HPDE6-E6E7 (cell line): ENCODE measurements at regions not wholly inside any gene's neighbourhood (a gene's known extent, or its start where the extent isn't known, plus 50 kb on each side); places are given as distances from the start of the nearest gene placed in this dataset.
"Not testable (repeated sequence)": the region's sequence is repeated elsewhere in the genome, so short reads cannot be mapped to it uniquely, and the experiment has no call there.

Experiments
- DNase-seq: peaks from one replicate; pipeline ENCODE4 v3.0.0; 2011; ENCODE audit warnings: missing footprints; ENCODE audit errors: extremely low spot score

DNA sequence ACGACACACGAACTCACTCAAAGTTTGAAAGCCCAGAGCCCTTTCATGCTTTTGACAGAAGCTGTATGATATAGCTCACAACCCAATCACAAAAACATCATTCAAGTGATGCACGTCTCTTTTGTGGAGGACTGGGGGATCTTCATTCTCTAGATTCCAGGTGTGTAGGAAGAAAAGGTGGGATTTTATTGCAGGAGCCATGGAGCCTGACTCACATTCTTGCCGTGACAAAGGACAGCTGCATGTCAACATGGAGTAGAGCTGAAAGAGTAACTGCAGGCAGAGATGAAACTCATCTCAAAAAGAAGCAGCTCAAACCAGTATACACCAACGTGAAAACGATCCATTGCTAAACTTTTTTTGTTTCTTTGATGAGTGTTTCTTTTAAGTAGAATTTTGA lies 50.9 kb upstream of the PDE1A start:
- DNase-seq: no peak

DNA sequence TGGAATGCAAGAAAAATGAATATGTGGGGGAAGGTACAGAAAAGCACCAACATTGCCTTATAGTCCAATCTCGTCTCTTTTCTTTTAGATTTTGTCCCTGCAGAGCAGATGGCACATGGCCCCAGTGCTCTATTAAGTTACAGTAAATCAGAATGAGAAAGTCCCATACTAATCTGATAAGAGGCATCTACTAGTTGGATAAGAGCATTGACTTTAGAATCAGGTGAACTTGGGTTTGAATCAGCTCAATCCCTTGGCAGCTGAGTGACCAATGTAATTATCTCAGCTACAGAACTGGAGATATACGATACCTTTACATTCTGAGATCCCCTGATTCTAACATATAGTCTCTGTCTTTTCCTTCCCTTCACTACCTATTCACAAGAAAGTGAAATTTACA lies 54.8 kb upstream of the PDE1A start:
- DNase-seq: no peak

DNA sequence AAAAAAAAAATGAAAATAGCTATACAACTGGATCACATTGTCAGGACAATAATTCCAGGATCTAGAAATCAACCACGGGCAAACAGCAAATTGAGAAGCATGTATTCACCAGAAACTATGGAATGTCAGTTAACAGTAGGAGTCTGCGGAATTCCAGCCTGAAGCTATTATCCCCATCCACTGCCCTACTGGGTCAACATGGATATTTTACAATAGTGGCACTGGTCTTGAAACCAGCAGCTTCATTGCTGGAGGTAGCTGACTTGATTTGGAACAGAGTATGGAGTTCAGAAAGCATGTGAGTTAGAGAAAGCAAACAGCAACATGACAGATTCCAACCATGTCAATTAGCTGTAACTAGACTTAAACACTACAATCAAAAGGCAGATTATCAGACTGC lies 55.7 kb upstream of the PDE1A start:
- DNase-seq: no peak

DNA sequence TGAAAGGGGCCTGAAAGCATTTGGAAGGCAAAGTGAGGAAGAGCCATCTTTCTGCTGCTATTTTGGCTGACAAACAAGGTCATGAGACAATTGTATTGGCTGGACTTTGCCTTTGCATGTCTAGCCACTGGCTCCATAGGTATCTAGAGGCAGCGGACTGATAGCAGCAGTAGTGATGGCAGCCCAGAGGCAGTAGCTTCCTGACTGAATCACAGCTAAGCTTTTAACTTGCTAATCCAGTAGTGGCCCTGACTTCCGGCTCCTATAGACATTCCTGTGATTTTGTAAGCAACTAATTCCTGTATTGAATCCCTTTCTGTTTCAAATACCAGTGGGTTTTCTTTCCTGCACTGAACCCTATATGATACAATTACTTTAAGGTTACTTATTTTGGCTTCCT lies 69.8 kb upstream of the PDE1A start:
- DNase-seq: no peak

DNA sequence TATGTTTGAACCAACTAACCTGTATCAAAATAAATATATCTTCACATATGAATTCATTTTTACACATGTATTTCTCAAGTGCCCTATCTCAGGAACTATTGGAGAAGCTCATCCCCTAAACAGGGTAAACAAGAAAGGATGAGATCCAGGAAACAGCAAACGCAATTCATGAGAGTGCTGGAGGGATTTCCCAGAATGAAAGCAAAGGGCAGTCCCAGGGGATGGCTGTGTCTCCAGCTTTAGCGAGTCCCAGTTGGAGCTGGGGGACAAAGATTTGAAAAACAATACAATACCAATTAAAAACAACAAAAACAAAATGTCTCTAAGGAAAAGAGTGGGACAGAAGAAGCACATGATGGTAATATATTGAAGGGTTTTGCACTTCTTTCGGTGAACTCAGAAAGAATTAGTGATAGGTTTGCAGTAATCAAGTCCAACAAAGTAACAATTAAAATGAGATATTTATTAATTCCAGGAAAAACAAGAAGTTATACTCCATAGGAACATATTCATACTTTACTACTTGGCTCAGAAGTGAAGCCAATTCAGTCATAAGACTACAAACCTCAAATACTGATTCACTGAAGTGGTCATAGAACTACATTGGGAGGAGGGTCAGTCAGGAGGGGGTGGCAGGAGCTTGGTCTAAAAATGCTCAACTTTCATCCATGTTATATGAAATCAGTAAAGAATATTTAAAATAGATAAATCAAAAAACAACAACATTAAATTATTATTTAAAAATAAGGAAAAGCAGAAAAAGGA lies 73.1 kb upstream of the PDE1A start:
- DNase-seq: no peak

DNA sequence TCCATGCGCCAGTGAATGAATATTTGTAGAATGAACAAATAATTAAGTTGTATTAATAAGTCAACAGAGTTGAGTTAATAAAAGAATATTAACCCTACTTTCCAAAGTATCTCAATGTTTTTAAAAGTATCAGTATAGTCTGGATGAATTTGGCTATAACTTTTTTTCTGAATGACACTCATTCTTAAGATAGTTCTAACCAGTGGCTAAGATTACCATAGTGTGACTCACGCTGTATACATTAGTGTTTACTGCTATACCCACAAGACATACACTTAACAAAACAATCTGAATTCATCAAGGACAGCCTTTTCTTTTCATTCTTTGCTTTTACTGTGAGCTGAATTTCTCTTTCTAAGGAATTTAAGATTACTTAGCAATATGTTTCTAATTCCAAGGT lies 77.0 kb upstream of the PDE1A start:
- peak; percentile 8 for DNase-seq

DNA sequence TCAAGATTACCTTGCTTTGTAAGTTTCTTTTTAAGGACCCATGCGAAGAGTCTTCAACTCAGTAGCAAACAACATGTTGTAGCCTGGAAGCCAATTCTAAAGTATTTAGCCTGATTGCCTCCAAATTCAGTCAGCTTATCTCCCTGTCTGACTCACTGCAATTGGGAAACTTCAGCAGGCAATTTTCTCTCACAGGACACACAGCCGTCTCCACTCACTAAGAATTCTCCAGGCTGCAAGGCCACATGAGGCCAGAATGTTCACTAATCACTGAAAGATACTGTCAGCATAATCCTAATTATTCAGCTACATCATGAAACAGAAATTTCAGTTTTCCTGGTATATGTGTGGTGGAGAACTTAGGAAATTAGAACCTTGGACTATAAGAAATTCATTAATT lies 78.1 kb upstream of the PDE1A start:
- DNase-seq: no peak

DNA sequence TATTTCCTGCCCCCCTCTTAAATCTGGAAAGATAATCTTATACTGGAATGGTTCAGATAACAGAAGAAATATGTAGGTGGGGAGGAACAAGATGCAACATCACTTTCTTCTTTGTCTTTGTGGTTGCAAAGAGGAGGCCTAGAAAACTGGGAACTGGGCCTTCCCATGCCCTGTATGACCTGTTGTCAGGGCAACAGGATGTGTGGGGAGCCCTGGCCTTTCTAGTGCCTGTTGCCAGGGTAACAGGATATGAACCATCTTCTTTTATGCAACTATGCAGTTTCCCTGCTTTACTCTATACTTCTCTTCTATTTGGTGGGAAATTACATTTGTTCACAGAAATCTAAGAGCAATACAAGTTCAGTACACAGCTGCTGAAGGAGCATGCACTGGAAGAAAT lies 79.8 kb upstream of the PDE1A start:
- no peak for DNase-seq

DNA sequence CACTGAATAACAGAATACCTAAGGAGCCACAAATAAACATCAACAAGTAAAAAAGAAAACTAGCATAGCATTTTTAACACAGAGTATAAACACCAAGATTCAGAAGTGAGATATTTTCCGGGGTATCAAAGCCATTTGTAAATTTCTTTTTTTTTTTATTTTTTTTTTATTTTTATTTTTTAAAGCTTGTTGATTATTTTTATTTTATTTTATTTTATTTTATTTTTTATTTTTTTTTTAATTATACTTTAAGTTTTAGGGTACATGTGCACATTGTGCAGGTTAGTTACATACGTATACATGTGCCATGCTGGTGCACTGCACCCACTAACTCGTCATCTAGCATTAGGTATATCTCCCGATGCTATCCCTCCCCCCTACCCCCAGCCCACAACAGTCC lies 81.7 kb upstream of the PDE1A start:
- not testable (repeated sequence) for DNase-seq

DNA sequence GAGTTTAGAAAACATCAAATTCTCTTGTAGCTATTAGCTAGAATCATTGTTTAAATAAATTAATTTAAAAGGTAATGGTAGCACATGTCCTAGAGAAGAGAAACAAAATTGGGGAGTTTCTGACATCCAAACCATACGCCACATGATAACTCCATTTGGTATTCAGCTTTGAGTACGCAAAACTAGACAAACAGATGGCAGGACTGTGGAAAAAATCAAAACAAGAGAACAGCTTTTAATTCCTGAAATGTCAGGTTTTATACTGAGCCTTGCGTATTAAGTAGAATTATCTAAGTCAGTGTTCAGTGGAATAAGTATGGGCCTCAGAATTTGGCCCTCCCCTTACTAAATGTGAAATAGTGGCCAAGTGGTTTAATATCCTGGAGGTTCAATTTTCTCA lies 82.4 kb upstream of the PDE1A start:
- DNase-seq: no peak

DNA sequence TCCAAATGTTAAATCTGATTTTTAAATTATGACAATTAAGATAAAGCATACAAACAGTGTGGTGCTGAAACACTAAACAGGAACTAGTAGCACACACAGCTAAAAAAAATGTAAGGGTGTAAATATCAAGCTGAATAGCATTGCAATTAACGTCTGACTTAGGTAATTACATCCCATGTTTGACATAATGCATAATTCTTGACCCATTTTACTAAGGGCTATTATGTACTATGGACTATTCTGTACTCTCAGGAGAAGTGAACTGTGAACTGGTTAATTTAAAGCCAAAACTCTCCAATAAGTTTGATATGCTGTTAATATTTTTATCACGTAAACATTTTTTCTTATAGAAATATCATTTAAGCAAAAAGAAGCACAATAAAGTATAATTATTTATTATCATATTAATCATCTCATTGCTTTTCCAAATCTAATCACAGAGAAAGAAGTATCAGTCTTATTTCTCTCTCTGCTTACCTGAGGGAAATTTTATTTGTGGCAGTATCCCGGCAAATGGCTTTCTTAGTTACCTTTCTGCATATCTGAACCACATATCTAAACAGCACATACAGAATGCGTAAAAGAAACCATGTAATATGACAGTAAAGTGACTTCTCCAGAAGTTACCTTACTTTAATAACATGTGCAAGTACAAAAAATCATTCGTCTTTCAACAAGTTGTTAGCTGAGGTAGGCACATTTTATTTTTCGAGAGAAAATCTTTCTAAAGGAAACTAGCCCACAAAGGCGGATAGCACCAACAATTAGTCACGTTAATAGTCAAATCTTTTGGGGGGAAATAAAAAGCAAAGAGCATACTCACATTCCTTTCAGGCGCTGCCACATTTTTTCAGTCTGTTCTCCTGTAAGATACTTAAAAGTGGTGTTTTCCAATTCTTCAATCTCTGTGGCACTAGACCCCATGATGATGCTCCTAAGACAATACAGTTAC lies 94.9 kb upstream of the PDE1A start:
- DNase-seq: no peak

DNA sequence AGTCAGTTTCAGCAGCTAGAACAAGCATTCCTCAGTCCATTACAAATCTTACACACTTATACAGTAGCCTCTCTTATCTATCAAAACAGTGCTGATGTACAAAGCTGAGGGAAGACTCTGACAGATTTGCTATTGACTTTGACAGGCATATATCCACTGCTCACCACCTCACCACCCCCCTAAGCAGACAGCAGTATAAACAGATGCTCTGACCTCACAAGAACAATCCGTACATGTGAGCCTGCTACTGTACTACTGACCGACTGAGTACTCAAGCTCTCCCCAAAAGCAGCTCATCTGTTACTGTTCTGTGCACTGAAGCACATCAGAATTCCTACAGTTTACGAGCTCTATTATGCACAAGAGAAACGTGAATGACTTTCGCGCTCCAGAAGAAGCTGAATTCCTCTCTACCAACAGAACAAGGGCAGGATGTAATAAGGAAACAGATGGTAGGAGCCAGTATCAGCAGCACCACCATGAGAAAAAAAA lies 95.6 kb upstream of the PDE1A start:
- no peak for DNase-seq

DNA sequence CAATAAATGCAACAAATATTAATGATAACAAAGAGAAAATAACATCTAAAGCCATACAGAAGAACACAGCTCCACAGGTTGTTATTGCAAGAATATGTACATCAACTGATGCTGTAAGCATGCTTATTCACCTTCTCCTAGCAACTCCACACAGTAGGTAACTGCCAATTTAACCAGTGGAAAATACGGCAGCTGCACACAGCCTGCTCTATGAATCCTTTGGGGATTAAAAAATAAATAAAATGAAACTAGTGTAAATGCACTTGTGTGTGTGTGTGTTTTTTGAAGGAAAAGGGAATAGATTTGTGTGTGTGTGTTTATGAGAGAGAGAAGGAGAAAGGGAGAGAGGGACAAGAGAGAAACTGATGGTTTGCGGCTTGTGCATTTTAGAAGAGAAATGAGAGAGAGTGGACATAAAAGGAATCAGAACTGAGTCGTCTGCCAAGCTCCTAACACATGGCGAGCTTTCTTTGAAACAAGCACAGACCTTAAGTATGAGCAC lies 96.2 kb upstream of the PDE1A start:
- no peak for DNase-seq

DNA sequence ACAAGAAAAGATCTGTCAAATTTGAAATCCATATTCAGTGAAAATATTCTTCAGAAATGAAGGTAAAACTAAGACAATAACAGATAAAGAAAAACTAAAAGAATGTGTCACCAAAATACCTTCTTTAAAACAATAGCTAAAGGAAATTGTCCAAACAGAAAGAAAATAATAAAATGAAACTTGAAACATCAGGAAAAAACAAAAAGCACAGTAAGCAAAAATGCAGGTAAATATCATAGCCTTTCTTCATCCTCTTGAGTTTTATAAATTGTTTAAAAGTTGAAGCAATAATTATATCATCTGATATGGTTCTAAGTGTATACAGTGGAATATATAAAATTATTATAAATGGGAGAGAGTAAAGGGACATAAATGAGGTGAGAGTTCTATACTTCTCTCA lies 103.8 kb upstream of the PDE1A start:
- no peak for DNase-seq

DNA sequence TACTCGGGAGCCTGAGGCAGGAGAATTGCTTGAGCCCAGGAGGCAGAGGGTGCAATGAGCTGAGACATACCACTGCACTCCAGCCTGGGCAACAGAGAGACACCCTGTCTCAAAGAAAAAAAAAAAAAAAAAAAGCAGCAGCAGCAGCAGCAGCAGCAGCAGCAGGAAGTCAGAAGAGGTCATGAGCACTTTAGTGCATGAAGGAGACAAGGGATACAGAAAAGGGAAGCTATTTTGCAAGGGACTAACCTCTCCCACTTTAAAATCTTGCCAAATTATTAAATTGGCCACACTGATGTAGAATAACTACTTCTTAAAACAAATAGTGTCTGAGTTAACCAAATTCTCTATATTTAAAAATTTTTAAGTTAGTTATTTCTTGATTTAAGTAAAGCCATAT lies 113.4 kb upstream of the PDE1A start:
- no peak for DNase-seq

DNA sequence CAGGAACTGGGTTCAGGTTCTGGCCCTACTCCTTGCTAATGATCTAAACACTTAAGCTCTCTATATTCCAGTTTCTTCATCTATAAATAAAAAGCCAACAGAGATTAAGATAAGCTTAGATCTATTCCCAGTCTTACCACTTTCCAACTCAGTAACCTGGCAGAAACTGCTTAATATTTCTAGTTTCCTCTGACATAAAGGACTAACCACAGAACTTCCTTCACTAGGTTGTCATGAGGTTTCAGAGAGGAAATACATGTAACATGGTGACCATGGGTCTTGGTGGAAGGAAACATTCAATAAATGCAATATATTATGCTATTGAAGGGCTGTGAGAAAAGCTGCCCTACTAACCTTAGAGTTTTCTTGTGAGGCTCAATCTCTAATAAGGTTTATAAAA lies 114.4 kb upstream of the PDE1A start:
- no peak for DNase-seq

DNA sequence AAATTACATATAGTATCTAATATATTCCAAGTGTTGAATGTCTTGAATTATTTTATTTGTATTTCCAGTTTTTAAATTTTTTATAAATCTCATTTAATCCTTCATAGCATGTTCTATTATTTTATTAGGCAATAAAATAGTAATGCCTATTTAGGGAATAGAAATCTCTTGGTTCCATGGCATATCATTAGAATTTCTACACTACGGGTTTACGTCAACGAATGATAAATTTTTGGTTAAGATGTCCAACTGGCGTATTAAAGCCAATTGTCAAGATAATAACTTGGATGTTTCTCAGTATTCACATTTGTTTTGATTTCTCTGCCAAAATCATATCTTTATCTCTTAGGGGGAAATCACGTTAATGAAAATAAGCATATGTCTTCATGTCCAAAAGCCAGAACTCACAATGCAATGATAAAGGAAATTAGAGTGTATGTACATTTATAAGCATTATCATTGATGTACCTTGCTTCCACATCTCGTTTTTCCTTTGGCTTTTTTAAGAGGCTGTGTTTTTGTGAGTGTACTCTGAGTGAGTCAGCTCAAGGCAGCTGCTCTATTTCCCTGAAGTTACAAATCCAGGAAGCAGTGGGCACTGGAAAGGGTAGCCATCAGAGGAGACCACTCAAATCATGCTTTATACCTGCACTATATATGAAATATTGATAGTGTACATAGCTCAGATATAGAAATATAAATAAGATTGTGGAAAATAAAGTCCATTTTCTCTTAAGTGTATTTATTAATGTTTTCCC lies 115.8 kb upstream of the PDE1A start:
- DNase-seq: no peak

DNA sequence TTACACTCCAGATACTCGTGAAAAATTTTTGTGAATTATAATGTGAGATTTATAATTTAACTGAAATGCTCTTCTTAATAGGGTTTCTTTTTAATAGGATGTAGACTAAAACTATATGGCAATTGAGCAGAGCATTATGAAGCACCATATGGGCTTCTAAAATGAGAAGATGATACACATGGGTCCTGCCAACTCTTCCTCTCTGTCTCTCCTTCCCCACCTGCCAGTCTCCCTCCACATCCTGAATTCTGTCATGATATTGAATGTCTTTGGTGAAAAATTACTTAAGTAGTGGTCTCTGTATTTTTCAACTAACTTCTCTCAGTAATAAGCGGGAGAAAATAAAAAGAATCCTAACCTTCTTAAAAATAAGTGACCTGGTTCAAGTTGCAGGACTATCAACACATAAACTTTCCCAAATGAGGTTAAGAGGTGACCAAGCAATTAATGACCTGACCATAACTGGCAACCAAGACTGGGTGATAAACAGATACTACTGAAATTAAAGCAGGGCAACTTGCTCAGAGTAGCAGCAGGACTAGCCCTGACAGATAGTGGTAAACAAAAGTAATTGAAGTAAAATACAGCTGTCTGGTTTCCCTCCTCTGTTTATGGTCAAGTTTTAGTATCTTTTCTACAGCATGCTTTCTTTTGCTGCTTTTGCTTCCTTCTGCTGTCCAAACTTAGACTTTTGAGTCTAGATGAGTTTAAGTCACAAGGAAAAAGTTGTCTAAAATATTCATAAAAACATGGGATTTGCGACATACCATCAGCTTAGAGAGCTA lies 117.1 kb upstream of the PDE1A start:
- no peak for DNase-seq

DNA sequence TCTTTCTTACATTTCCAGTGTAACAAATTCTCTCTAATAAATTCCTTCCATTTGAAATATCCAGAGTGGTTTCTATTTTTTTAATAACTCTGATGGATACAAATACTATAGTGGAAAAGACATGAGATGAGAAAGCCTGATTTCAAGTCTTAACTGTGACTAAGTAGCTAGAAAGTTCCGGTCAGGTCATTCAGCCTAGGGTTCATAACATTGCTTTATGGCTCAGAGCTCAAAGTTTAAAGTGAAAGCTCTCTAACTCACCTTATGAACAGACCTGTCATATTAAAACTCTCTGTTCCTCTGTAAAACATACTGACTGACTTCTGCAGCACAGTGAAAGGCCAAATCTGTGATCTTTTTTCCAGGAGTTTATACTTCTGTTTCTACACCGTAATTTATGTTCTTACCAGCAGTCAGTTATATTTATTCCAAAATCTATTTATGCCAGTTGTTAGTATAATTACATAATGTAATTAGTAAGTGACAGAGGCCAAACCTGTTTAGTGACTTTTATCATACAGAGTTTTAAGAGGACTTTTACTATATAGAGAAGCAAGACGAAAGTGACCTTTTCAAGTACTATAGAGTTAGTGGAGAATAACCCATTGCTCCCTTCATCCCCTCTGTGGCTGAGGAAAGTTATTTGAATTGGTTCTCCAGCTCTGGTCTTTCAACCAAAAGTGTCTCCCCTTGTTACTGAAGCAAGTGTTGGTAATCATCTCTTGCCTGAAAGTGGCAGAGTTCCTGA lies 118.8 kb upstream of the PDE1A start:
- no peak for DNase-seq
